ENCODE measurements at regions not wholly inside any gene's neighbourhood (a gene's known extent, or its start where the extent isn't known, plus 50 kb on each side); places are given as distances from the start of the nearest gene placed in this dataset.

- H3K36me3 Mint-ChIP-seq (ENCODE audit: unreplicated experiment): no peaks in the 10 kb centered on the region
- DNase-seq: no peak
- H3K27ac Mint-ChIP-seq (ENCODE audit: unreplicated experiment): no peak overlapping the region
- no peak for TF ChIP-seq CTCF (IDR thresholded peaks at IDR 0.05; ENCODE audit: partially characterized antibody, unreplicated experiment)
- H3K4me1 Mint-ChIP-seq (ENCODE audit: low read depth, unreplicated experiment): no peaks in the 10 kb centered on the region
- no peak overlapping the region for H3K4me3 Mint-ChIP-seq (ENCODE audit: unreplicated experiment)
- H3K27me3 Mint-ChIP-seq (ENCODE audit: unreplicated experiment): no peaks in the 10 kb centered on the region
- H3K9me3 Mint-ChIP-seq (ENCODE audit: unreplicated experiment): no peaks in the 10 kb centered on the region
These were observed 423.4 kb downstream of the ZIC1 start for GRCh38 chr3:147832611-147833010.

GRCh38 chr3:147836330-147836729 lies 427.2 kb downstream of the ZIC1 start:
- no peaks in the 10 kb centered on the region for H3K36me3 Mint-ChIP-seq (ENCODE audit: unreplicated experiment)
- no peaks in the 10 kb centered on the region for H3K27me3 Mint-ChIP-seq (ENCODE audit: unreplicated experiment)
- DNase-seq: no peak
- no peaks in the 10 kb centered on the region for H3K4me1 Mint-ChIP-seq (ENCODE audit: low read depth, unreplicated experiment)
- no peak overlapping the region for H3K27ac Mint-ChIP-seq (ENCODE audit: unreplicated experiment)
- TF ChIP-seq CTCF (IDR thresholded peaks at IDR 0.05; ENCODE audit: partially characterized antibody, unreplicated experiment): no peak
- H3K9me3 Mint-ChIP-seq (ENCODE audit: unreplicated experiment): no peaks in the 10 kb centered on the region
- no peak overlapping the region for H3K4me3 Mint-ChIP-seq (ENCODE audit: unreplicated experiment)

- no peak for DNase-seq
- no peaks in the 10 kb centered on the region for H3K36me3 Mint-ChIP-seq (ENCODE audit: unreplicated experiment)
- H3K27ac Mint-ChIP-seq (ENCODE audit: unreplicated experiment): no peak overlapping the region
- no peak for TF ChIP-seq CTCF (IDR thresholded peaks at IDR 0.05; ENCODE audit: partially characterized antibody, unreplicated experiment)
- no peaks in the 10 kb centered on the region for H3K9me3 Mint-ChIP-seq (ENCODE audit: unreplicated experiment)
- H3K27me3 Mint-ChIP-seq (ENCODE audit: unreplicated experiment): no peaks in the 10 kb centered on the region
- no peak overlapping the region for H3K4me3 Mint-ChIP-seq (ENCODE audit: unreplicated experiment)
- H3K4me1 Mint-ChIP-seq (ENCODE audit: low read depth, unreplicated experiment): no peaks in the 10 kb centered on the region
These were observed 429.5 kb downstream of the ZIC1 start for GRCh38 chr3:147838652-147839051.

DNA sequence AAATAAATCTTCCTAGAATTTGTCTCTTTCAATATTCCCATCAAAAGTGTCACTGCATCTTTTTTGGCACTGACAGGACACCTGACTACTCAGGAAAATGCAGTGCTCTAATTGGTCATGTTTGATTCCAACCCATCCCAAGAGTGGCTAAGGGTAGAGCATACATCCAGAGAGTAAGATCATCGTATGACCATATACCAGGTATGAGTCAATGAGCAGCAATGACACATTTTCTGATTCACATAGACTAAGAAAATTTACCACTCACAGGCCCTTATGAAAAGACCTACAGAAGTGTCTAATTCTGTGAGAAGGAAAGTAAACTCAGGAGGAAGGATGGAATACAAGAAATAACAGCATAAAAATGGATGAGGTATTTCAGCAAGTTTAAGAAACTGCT lies 434.2 kb downstream of the ZIC1 start:
- Mint-ChIP-seq H3K4me1 (ENCODE audit: low read depth, unreplicated experiment) (no peaks in the 10 kb centered on the region), H3K9me3 (ENCODE audit: unreplicated experiment) (no peaks in the 10 kb centered on the region), H3K27me3 (ENCODE audit: unreplicated experiment) (no peaks in the 10 kb centered on the region), H3K27ac (ENCODE audit: unreplicated experiment) (no peak overlapping the region), H3K4me3 (ENCODE audit: unreplicated experiment) (no peak overlapping the region), H3K36me3 (ENCODE audit: unreplicated experiment) (no peaks in the 10 kb centered on the region)
- DNase-seq: no peak
- TF ChIP-seq CTCF (IDR thresholded peaks at IDR 0.05; ENCODE audit: partially characterized antibody, unreplicated experiment): no peak

DNA sequence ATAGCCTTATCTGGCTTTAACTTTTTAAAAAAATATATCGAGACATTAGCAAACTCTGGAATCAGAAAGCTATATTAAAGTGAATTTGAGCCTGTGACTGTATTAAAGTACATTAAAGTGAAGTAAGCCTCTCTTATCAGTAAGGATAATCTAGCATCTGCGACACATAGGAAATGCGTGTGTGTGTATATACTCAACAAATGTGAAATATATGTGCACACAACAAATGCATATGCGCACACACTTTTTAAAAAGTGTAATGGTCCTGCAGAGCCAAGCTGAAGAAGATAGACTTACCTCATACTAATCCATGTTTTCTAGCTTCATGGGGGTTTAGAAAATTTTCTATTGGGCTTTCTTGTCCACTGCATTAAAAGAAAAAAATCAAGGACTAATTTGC lies 437.1 kb downstream of the ZIC1 start:
- no peak overlapping the region for H3K4me3 Mint-ChIP-seq (ENCODE audit: unreplicated experiment)
- no peaks in the 10 kb centered on the region for H3K4me1 Mint-ChIP-seq (ENCODE audit: low read depth, unreplicated experiment)
- H3K36me3 Mint-ChIP-seq (ENCODE audit: unreplicated experiment): no peaks in the 10 kb centered on the region
- no peaks in the 10 kb centered on the region for H3K9me3 Mint-ChIP-seq (ENCODE audit: unreplicated experiment)
- no peaks in the 10 kb centered on the region for H3K27me3 Mint-ChIP-seq (ENCODE audit: unreplicated experiment)
- no peak for DNase-seq
- TF ChIP-seq CTCF (IDR thresholded peaks at IDR 0.05; ENCODE audit: partially characterized antibody, unreplicated experiment): no peak
- no peak overlapping the region for H3K27ac Mint-ChIP-seq (ENCODE audit: unreplicated experiment)
